H1 (cell line): ENCODE measurements at regions not wholly inside any gene's neighbourhood (a gene's known extent, or its start where the extent isn't known, plus 50 kb on each side); places are given as distances from the start of the nearest gene placed in this dataset.

Experiments
- CTCF ChIA-PET: fragments of 300-600 bp; sonication (Branson Sonifier 250); formaldehyde crosslinking; loops from one replicate; lab custom pipeline; 2021; ENCODE audit not compliant: partially characterized antibody; lab: Charles Lee
- POLR2A ChIA-PET: fragments of 300-600 bp; sonication (Branson Sonifier 250); formaldehyde crosslinking; loops from one replicate; lab custom pipeline; 2021; ENCODE audit warnings: inconsistent platforms; ENCODE audit not compliant: partially characterized antibody; lab: Charles Lee
- DNase-seq, 2 experiments: peaks; one replicate each; pipeline versions ENCODE4 v3.0.0 to v3.0.0-alpha.2; 2010 to 2022; ENCODE audit warnings: low spot score in 2 of 2, low read depth in 1 of 2, mixed read lengths in 1 of 2
- FAIRE-seq: peaks from 2 replicates; lab custom pipeline; 2011; peaks lifted over from hg19 to GRCh38; lab: Jason Lieb, UNC
- H2AFZ ChIP-seq: 2 replicates; pipeline ENCODE4 v1.8.1; 2012; ENCODE audit warnings: low read length, inconsistent platforms
- H2AK5ac ChIP-seq: 2 replicates; pipeline ENCODE4 v1.6.1; 2013; ENCODE audit warnings: low read depth, low read length
- H2BK120ac ChIP-seq: replicated peaks from 2 replicates; pipeline ENCODE3; 2013; ENCODE audit warnings: low read depth, low read length, inconsistent platforms
- H2BK12ac ChIP-seq: 2 replicates; pipeline ENCODE4 v1.6.1; 2013; ENCODE audit warnings: low read depth, low read length
- H2BK15ac ChIP-seq: 2 replicates; pipeline ENCODE4 v1.6.1; 2013; ENCODE audit warnings: low read length
- H2BK20ac ChIP-seq: 2 replicates; pipeline ENCODE4 v1.6.1; 2013; ENCODE audit warnings: low read length
- H2BK5ac ChIP-seq: 2 replicates; pipeline ENCODE4 v1.6.1; 2013; ENCODE audit warnings: low read depth, low read length
- H3K14ac ChIP-seq: 2 replicates; pipeline ENCODE4 v1.6.1; 2013; ENCODE audit warnings: inconsistent platforms; ENCODE audit not compliant: insufficient read length
- H3K18ac ChIP-seq: 2 replicates; pipeline ENCODE4 v1.6.1; 2013; ENCODE audit warnings: low read length; ENCODE audit errors: extremely low read depth
- H3K23ac ChIP-seq: 2 replicates; pipeline ENCODE4 v1.6.1; 2013; ENCODE audit warnings: inconsistent platforms; ENCODE audit not compliant: insufficient read length
- H3K23me2 ChIP-seq: 2 replicates; pipeline ENCODE4 v1.6.1; 2013; ENCODE audit warnings: low read depth, low read length
- H3K27ac ChIP-seq: 2 replicates; pipeline ENCODE4 v1.6.1; 2011; ENCODE audit warnings: low read depth, low read length, inconsistent platforms
- H3K27me3 ChIP-seq, 4 experiments: replicated peaks in 1 of 4; 1 replicate in 1 of 4; 2 replicates in 3 of 4; pipeline versions ENCODE4 v1.6.1 to v1.8.1; 2011 to 2013; ENCODE audit warnings: low read length in 3 of 4, mild to moderate bottlenecking in 3 of 4, inconsistent platforms in 2 of 4, mixed read lengths in 2 of 4, moderate library complexity in 1 of 4; ENCODE audit not compliant: control insufficient read depth in 3 of 4, insufficient read depth in 3 of 4; ENCODE audit errors: extremely low read depth in 1 of 4
- H3K36me3 ChIP-seq, 4 experiments: 2 replicates each; pipeline versions ENCODE4 v1.6.1 to v1.8.1; 2011 to 2013; ENCODE audit warnings: mild to moderate bottlenecking in 4 of 4, low read length in 3 of 4, moderate library complexity in 2 of 4, control low read depth in 1 of 4, inconsistent platforms in 1 of 4; ENCODE audit not compliant: insufficient read depth in 4 of 4, control insufficient read depth in 2 of 4
- H3K4ac ChIP-seq: replicated peaks from 2 replicates; pipeline ENCODE3; 2013; ENCODE audit warnings: low read length, low read depth, mixed read lengths, inconsistent platforms; ENCODE audit not compliant: insufficient read length
- H3K4me1 ChIP-seq, 4 experiments: replicated peaks in 1 of 4; 1 replicate in 1 of 4; 2 replicates in 3 of 4; pipeline versions ENCODE4 v1.6.1 to v1.8.1; 2011 to 2013; ENCODE audit warnings: low read length in 3 of 4, inconsistent platforms in 2 of 4, mixed read lengths in 1 of 4; ENCODE audit not compliant: insufficient read depth in 4 of 4, control insufficient read depth in 3 of 4
- H3K4me2 ChIP-seq, 2 experiments: 2 replicates each; pipeline versions ENCODE4 v1.6.1 to v1.8.1; 2011 to 2013; ENCODE audit warnings: low read depth in 2 of 2, low read length in 2 of 2, control low read depth in 1 of 2, inconsistent platforms in 1 of 2, mild to moderate bottlenecking in 1 of 2; ENCODE audit not compliant: insufficient read depth in 1 of 2
- H3K4me3 ChIP-seq, 4 experiments: fragments of 200-600, 300-600 bp in 1 of 4; sonication (generic), shearing (Covaris generic), sonication (Bioruptor Twin) in 1 of 4; 2 replicates each; pipeline versions ENCODE4 v1.5.1 to v1.8.1; 2011 to 2016; ENCODE audit warnings: low read length in 4 of 4, low read depth in 3 of 4, control low read depth in 2 of 4, inconsistent platforms in 2 of 4, mild to moderate bottlenecking in 2 of 4, mixed read lengths in 1 of 4, moderate library complexity in 1 of 4; ENCODE audit not compliant: insufficient read depth in 2 of 4; ENCODE audit errors: extremely low read depth in 1 of 4
- H3K56ac ChIP-seq: replicated peaks from 2 replicates; pipeline ENCODE3; 2013; ENCODE audit warnings: low read depth, mild to moderate bottlenecking, mixed read lengths, low read length, inconsistent platforms; ENCODE audit not compliant: insufficient read length
- H3K79me1 ChIP-seq: 2 replicates; pipeline ENCODE4 v1.6.1; 2013; ENCODE audit warnings: low read depth, low read length, control low read depth
- H3K79me2 ChIP-seq, 2 experiments: 2 replicates each; pipeline versions ENCODE4 v1.6.1 to v1.8.1; 2012 to 2013; ENCODE audit warnings: low read length in 2 of 2, mild to moderate bottlenecking in 2 of 2, inconsistent platforms in 1 of 2; ENCODE audit not compliant: insufficient read depth in 2 of 2, control insufficient read depth in 1 of 2
- H3K9ac ChIP-seq, 4 experiments: replicated peaks in 1 of 4; 1 replicate in 1 of 4; 2 replicates in 3 of 4; pipeline versions ENCODE4 v1.6.1 to v1.8.1; 2011 to 2013; ENCODE audit warnings: low read depth in 3 of 4, low read length in 3 of 4, control low read depth in 2 of 4, mild to moderate bottlenecking in 2 of 4, moderate library complexity in 2 of 4, inconsistent platforms in 1 of 4; ENCODE audit errors: extremely low read depth in 1 of 4
- H3K9me3 ChIP-seq, 2 experiments: 2 replicates each; pipeline versions ENCODE4 v1.6.1 to v1.8.1; 2012 to 2013; ENCODE audit warnings: mild to moderate bottlenecking in 2 of 2, moderate library complexity in 2 of 2, control low read depth in 1 of 2, inconsistent platforms in 1 of 2, low read depth in 1 of 2, low read length in 1 of 2, mixed read lengths in 1 of 2; ENCODE audit not compliant: insufficient read depth in 2 of 2
- H4K20me1 ChIP-seq, 2 experiments: replicated peaks in 1 of 2; 2 replicates each; pipeline versions ENCODE3 to v1.8.1; 2011 to 2013; ENCODE audit warnings: inconsistent platforms in 2 of 2, low read length in 2 of 2, mild to moderate bottlenecking in 1 of 2; ENCODE audit not compliant: insufficient read depth in 2 of 2, control insufficient read depth in 1 of 2
- H4K5ac ChIP-seq: 2 replicates; pipeline ENCODE4 v1.6.1; 2013; ENCODE audit warnings: low read length, low read depth, mixed read lengths, inconsistent platforms; ENCODE audit not compliant: insufficient read length
- H4K8ac ChIP-seq: 2 replicates; pipeline ENCODE4 v1.8.0; 2013; ENCODE audit warnings: mild to moderate bottlenecking, moderate library complexity, low read length, inconsistent platforms; ENCODE audit not compliant: insufficient read depth; ENCODE audit errors: extremely low read depth
- H4K91ac ChIP-seq: replicated peaks from 2 replicates; pipeline ENCODE3; 2013; ENCODE audit warnings: low read length, mixed read lengths, inconsistent platforms; ENCODE audit not compliant: insufficient read length
- KDM1A ChIP-seq: fragments of 200-600, 300-600 bp; sonication (generic); IDR thresholded peaks from 2 replicates; pipeline ENCODE4 v1.7.1; 2016; ENCODE audit warnings: mild to moderate bottlenecking, low read length, borderline replicate concordance
- TBP ChIP-seq: IDR thresholded peaks from 2 replicates; pipeline ENCODE4 v1.6.1; 2011; ENCODE audit warnings: low read depth, low read length, improper control_type of control experiment

DNA sequence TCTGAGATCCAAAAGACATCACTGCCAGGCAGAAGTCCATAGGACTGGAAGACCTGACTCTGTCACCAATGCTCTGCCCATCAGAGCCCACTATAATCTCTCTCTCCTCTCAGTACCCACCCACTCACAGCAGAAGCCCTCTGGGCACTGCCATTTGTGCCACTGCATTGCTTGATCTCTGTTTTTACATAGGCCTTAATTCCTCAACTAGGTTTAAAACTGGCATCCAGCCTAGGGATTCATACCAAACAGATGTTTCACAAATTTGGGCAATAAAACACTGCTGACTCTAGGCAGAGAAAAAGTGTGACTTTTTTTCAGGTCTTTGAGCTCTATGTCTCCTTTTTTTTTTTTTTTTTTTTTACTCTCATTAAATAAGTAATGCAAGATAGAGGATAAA is 91.1 kb upstream of the RANBP3L start:
- H2AK5ac ChIP-seq = no peak overlapping the region
- no peak overlapping the region for H3K4ac ChIP-seq
- FAIRE-seq (no peak), DNase-seq (no peak)
- H3K56ac ChIP-seq = no peak overlapping the region
- H4K20me1 ChIP-seq = no peaks in the 10 kb centered on the region
- H3K9me3 ChIP-seq = no peaks in the 10 kb centered on the region
- no peaks in the 10 kb centered on the region for H3K79me1 ChIP-seq
- CTCF ChIA-PET = interaction anchor here (1.1 to 2.1 kb wide), 2 partner anchors 114 to 128 kb away, joined by 3 to 7 read pairs; no protein-coding TSS in a partner anchor
- no peak overlapping the region for H4K5ac ChIP-seq
- H4K91ac ChIP-seq = no peak overlapping the region
- no peak overlapping the region for H2BK20ac ChIP-seq
- H3K4me3 ChIP-seq = no peak overlapping the region
- POLR2A ChIA-PET = interaction anchor here (0.6 kb wide), 1 partner anchor 38 kb away, joined by 3 read pairs; no protein-coding TSS in a partner anchor
- H3K23me2 ChIP-seq = no peaks in the 10 kb centered on the region
- H3K27ac ChIP-seq = no peak overlapping the region
- no peak overlapping the region for H2BK5ac ChIP-seq
- H2BK15ac ChIP-seq = no peak overlapping the region
- H3K4me1 ChIP-seq = no peaks in the 10 kb centered on the region
- H4K8ac ChIP-seq = no peak overlapping the region
- no peak overlapping the region for H3K4me2 ChIP-seq
- no peak overlapping the region for H2AFZ ChIP-seq
- H2BK12ac ChIP-seq = no peak overlapping the region
- no peak overlapping the region for H3K14ac ChIP-seq
- H2BK120ac ChIP-seq = no peak overlapping the region
- no peak overlapping the region for H3K23ac ChIP-seq
- H3K18ac ChIP-seq = no peak overlapping the region
- no peaks in the 10 kb centered on the region for H3K79me2 ChIP-seq
- H3K36me3 ChIP-seq = no peaks in the 10 kb centered on the region
- no peak overlapping the region for H3K9ac ChIP-seq
- no peaks in the 10 kb centered on the region for H3K27me3 ChIP-seq
- TF ChIP-seq TBP = no peak
- TF ChIP-seq KDM1A = no peak
